Choroid plexus epithelial cell (primary cell): ENCODE measurements at regions not wholly inside any gene's neighbourhood (a gene's known extent, or its start where the extent isn't known, plus 50 kb on each side); places are given as distances from the start of the nearest gene placed in this dataset.

Source experiments
- DNase-seq: peaks from one replicate; pipeline ENCODE4 v3.0.0-alpha.2; 2010; ENCODE audit warnings: low read depth
- H3K4me3 ChIP-seq: 2 replicates; pipeline ENCODE4 v1.5.1; 2011; ENCODE audit warnings: low read depth, mild to moderate bottlenecking, control low read depth, low read length, moderate library complexity
- CTCF ChIP-seq: conservative IDR thresholded peaks from 2 replicates; pipeline ENCODE4 v1.5.1; 2011; ENCODE audit warnings: low read depth, mild to moderate bottlenecking, control low read depth, inconsistent platforms, low read length, moderate library complexity

- TF ChIP-seq CTCF = no peak
- no peak for DNase-seq
- H3K4me3 ChIP-seq = no peak overlapping the region
These were observed 332.7 kb upstream of the MGMT start for GRCh38 chr10:129134371-129134770.

GRCh38 chr10:129135624-129136023 lies 331.4 kb upstream of the MGMT start:
- H3K4me3 ChIP-seq = no peak overlapping the region
- no peak for TF ChIP-seq CTCF
- no peak for DNase-seq

- DNase-seq = no peak
- H3K4me3 ChIP-seq = no peak overlapping the region
- no peak for TF ChIP-seq CTCF
These were observed 331.0 kb upstream of the MGMT start for GRCh38 chr10:129136074-129136473.

DNA sequence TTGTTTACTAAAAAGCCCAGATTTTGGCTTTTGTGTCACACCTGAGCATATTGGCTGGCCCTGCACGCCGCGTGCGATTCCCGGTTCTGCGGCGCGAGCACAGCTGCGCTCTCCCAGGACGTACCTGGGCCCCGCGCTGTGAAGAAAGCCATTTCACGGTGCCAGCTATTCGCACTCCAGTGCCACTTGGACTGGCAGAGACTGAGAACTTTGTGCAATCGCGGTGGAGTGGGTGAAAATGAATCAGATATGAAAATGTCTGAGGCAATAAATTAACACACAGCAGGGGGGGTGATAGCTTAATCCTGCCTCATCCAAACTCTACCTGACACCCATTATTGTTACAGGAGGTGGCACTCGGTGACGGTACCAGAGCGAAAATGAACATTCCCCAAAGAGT lies 330.1 kb upstream of the MGMT start:
- no peak overlapping the region for H3K4me3 ChIP-seq
- DNase-seq = no peak
- TF ChIP-seq CTCF = no peak

DNA sequence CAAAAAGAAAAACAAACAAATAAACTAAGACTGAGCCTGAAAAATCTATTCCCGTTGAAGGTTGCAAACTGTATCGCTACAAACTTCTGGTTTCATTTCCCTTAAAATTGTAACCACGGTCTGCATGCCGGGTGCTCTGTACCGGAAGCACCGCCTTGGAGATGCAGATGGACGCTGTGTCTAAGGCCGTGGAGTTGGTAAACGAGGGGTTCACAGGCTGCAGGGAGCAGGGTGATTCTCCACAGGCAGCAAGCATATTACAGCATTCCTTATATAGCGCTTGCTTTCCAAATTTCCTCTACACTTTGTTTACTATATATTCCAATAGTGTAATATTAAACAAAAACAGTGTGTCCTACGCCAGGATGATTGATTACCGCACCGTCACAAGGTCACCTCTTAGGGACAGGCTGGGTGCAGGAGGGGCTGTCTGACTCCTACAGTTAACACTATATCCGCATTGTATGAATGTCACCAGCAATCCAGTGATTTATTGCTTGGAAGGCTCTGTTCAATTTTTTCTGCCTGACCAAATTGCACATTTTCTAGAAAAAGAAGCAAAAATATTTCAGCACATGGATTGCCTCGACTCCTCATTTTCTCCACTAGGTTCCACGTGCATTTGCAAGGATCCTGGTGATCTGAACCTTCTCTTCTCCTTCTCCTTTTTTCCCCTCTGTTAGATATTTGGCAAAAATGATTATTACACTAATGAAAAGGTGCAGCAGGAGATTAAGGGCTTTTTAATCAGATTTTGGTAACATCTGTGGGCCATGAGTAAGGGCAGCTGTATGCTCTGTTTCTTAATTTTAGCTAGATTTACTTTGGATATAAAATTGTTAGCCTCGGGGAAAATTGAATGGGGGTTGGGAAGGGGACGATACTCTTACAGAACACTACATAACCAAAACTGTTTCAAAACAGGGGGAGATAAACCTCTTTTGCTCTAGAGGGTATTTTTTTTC lies 325.8 kb upstream of the MGMT start:
- TF ChIP-seq CTCF = no peak
- DNase-seq = no peak
- no peak overlapping the region for H3K4me3 ChIP-seq

DNA sequence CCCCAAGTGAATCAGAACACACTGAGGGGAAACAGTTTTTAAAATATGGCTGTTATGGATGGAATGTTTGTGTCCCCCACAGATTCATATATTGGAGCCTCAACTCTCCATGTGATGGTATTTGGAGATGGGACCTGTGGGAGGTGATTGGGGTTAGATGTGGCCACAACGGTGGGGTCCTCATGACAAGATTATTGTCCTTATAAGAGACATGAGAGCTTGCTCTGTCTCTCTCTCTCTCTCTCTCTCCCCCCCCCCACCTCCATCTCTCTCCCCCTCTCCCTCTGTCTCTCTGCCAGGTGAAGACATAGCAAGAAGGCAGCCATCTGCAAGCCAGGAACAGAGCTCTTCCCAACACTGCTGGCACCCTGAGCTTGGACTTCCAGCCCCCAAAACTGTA lies 315.8 kb upstream of the MGMT start:
- DNase-seq = no peak
- TF ChIP-seq CTCF = no peak
- no peak overlapping the region for H3K4me3 ChIP-seq

- no peak for DNase-seq
- no peak overlapping the region for H3K4me3 ChIP-seq
- no peak for TF ChIP-seq CTCF
These were observed 310.6 kb upstream of the MGMT start for GRCh38 chr10:129156406-129156805.
